ENCODE measurements at regions not wholly inside any gene's neighbourhood (a gene's known extent, or its start where the extent isn't known, plus 50 kb on each side); places are given as distances from the start of the nearest gene placed in this dataset.

DNA sequence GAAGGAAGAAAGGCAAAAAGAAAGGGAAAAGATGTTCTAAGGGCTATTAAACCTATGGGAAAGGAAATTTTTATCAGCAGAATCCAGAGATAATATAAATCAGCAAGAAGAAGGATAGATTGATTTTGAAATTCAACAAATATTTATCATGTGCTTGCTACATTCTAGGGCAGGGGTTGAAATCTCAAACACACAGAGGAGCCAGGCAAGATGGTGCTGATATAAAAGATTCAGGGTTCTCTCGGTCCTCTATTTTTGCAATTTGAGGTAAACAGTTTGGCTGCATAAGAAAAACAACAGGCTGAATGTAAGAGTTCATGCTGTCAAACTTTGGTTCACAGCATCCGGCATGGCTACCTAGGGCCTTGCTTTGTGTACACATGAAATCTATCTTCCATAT lies 109.6 kb upstream of the BMP2 start:
- no peak for DNase-seq

DNA sequence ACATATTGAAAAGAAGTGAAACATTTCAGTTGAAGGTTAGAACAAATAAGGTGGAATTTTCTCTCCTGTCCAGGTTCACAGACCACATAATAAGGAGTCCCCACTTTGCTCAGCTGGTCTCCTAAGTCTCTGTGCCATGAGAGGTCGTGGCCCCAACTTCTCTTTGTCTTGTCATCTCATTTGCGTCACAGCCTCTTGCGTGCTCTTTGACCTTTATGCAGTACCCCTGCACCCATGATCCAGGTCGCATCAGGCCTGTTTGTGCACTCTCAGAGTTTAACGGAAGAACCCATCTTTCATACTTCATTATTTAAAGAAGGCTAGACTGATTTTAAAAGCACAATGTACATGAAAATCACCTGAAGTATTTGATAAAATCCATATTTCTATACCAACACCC lies 110.4 kb upstream of the BMP2 start:
- no peak for DNase-seq

DNA sequence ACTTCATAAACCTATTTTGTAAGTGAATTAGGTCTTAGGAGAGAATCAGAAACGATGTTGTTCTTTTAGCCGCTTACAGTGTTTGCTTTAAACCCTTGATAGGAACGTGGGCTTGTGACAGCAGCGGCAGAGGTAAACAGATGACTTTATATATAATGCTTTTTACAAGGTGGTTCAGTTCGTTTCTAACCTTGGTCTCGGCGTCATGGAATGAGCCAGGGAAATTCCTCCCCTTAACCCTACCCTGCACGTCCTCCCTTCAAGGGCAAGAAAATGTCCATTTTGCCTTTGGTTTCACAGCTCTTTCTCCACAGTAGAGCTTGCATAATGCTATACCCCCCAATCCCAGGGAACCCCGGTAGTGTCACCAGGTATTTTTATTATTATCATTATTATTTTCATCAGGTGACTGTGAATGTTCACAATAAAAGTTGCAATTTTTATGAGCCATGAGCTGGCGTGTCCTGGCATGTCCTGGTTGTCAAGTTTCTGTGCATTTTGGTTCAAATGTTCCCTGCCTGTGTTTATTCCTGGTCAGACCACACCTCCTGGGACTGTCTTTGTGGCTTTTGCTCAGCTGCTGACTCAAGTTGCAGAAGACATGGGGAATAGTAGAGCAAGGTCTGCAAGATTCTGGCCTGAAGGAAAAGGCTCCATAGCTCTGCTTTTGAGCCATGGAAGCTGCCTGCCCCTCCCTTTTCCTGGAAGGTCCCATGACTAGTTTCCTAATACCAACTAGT lies 112.8 kb upstream of the BMP2 start:
- DNase-seq, result no peak

DNA sequence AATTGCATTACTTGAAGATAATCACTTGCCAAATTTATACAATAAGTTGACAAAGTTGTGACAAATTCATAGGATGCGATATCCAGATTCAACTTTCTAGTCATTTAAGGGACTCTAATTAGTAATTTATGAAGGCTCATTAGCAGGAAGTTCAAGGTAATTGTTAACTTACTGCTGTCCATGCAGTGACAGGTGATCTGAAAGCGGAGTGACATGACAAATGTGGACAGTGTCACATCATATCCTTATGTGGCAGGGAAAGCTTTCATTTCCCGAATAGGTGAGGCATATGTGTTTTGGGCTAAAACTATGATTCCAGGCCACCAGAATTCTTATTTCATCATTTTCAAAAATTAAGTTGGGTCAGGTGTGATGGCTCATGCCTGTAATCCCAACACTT lies 115.9 kb upstream of the BMP2 start:
- DNase-seq, result no peak

DNA sequence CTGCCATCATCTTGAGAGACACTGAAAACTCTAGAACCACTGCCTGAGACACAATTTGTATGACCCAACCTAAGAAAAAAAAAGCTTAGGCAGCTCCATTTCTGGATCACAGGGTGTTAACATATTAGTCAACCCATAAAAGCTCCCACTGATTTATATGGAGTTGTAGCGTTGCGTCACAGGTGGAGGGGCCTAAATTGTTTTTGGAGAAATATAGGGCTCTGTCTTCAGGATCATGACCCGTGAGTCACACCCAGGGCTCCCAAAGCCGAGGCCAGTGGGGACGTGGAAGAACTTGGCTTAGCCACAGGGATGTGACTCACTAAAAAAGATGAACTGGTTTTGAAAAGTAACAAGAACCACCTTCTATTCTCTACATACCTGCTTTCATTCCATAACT lies 116.5 kb upstream of the BMP2 start:
- no peak for DNase-seq

DNA sequence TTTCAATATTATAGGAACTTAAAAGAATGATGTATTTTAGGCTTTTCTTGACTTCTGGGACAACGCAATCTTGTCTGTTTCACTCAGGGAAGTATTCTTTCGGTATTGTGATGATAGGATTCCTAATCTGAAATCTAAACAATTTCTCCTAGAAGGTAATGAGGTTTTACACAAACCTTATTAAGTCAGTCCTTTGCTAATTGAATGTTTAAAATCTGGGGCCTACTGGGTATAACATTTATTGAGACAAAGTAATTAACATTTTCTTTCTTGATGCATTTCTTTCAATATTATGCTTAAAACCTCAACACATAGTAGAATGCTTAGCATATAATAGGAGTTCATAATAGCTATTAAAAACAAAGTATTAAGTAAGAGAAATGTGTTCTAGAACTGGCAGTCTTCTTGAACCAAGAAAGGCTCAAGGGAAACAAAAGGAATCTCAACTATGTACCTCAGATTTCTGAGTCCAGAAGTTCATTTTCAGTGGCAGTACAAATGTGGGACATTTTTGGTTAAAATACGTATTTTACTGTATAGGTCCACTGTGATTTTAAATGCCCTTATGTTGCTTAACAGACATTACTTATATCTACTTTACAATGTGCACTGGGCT lies 121.4 kb upstream of the BMP2 start:
- DNase-seq, result no peak

DNA sequence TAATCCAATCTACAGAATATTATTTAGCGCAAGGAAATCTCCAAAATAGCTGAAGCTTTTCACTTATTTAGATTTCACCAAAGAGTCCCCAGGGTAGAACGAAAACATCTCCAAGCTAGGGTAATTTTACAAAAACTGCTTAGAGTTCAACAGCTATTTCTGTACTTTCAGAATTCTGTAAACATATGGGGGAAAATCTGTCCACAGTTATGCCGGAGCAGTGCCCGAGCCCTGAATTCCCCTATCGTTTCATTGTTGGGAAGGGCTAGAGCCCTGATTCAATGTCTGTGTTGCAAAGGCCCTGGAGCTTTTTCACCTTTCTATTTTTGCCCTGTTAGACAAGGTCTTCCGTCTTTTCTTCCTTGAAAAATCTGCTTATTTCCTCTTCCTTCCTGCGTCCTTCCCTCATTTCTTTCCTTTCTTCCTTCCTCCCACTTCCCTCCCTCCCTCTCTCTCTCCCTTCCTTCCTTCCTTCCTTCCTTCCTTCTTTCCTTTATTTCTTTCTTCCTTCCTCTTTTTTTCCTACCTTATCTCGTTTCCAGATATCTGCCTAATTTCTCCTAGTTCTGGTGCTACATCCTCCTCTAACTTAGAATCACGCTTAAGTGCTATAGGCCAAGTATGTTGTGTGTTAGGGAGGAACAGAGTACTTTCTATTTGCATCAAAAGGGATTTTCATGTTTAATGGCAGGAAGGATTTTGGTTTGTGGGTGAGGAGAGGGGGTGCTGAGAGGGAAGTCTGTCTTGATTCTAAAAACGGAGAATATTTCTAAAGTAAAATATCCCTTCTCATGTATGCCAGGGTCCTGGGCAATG lies 122.5 kb upstream of the BMP2 start:
- DNase-seq, result no peak

DNA sequence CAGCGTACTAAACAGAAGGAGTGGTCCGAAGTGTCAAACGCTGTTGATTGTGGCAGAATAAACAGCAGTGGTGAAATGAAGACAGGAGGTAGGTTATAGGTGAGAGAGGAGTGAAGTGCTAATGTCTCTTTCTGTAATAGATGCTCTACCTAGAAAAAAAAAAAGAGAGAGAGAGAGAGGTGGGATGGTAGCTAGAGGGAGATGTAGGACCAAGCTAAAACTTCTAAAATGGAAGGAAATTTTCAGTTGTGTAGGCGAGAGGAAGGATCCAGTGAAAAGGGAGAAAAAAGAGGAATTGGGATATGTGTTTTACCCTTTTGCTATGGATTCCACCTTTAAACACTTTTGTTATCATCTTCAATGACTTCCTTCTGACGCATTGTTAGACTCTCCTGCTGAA lies 126.5 kb upstream of the BMP2 start:
- DNase-seq, result no peak

DNA sequence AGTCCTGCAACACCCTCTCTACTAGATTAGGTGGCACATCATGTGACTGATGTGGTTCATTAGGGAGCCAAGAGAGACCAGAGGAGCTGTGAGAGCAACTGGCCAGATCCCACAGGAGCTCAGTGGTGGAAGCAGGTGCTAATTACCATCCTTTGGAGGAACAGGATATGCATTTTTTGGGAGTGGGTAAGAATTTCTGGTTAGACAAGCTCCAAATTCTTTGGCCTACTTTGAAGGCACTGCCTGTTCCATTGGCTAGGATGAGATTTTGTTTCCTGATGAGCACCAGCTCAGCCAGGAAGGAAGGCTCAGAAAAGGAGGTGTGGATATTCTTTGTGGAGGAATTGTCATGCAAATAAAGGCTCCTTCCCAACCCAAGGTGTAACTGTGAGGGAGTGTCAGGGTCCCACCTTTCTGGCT lies 130.3 kb upstream of the BMP2 start:
- no peak for DNase-seq

DNA sequence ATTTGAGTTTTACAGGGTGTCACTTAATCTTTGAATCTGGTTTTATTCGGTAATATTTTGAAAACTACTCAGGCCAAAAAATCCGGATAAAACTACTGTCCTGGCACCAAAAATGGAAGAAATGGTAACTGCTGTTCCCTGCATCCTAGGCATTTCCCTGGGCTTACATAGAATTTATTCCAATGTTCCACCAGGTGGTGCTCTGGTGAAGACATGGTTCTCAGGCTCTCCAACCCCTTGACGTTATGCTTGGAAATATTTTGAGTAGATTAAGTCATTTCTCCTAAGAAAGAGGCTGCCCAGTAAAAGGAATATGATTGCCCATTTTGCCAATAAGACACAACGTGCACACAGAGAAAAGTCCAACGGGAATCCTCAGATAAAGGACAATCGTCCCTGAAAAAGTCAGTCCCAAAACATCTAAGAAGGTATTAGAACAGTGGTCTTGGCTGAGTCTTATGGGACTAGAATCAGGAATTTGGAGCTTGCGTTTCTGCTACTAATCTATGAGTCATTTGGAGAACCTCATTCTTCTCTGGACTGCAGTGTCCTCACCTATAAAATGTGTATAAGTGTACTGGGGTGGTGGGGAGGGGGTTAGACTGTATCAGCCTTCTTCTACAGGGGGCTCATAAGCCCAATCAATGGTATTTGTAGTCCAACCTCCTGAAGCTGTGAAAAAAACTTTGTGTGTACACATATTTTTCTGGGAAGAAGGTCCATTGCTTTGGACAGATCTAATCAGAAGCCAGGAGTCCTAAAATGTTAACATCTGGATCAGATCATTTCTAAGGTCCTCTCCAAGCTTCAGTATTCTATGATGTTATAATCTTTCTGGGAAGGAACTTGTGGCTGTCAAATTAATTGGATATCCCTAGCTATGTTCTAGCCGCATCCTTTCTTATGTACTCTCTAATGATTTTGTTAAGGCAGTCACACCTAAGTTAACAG lies 131.0 kb upstream of the BMP2 start:
- DNase-seq, result no peak

DNA sequence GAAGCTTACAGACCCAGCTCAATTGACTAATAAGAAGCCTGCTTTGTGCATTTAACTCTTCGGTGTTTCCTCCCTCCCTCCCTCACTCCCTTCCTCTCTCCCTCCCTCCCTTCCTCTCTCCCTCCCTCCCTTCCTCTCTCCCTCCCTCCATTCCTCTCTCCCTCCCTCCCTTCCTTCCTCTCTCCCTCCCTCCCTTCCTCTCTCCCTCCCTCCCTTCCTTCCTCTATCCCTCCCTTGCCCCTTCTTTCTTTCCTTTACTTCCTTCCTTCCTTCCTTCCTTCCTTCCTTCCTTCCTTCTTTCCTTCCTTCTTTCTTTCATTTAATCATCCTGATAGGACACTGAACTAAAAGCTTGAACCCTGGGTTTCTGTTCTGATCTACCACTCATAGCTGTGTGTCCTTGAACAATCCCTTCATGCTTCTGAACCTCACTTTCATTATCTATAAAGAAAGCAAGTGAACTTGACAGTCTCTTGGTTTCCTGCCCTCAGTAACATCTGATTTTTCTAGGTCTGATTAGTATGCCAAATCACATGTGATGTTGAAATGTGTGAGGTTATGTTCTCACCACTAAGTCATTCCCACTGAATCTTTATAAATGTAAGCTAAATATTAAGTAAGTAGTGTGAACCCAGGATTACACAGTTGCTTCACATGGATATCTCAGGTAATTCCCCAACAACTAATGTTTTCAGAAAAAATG lies 132.3 kb upstream of the BMP2 start:
- no peak for DNase-seq

DNA sequence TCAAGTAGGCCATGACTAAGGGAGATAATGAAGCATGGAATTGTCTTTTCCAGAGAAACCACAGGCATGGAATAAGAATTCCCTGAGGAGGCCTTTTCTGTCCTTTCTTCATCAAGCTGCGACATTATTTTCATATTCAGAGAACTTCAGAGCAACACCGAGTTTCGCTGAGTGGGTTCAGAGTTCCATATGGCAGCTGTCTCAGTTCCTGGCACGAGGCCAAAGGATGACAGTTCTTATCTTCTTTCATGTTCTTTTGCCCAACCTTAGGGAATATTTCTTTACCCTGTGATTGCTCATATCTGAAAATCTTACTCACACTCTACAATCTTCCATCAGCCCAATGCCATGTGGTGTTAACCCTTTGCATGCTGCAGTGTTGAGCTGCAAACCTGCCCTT lies 135.3 kb upstream of the BMP2 start:
- DNase-seq, result no peak

DNA sequence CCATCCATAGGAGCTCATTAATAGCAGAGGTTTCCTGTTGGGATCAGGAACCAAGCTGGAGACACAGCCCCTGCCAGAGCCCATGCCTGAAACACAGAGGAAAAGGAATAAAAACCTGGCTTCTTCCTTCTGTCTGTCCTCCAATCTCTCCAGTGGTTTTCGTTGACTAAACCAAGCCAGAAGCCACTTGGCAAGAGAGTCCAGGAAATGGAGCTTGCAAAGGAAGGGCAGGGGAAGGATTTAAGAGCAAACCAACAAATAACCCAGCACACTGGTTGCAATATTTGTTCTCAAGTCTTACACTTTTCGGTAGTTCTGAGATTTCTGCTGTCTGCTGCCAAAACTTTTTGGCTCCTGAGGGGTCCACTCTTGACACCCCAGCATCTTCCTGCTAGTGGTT lies 137.0 kb upstream of the BMP2 start:
- no peak for DNase-seq

DNA sequence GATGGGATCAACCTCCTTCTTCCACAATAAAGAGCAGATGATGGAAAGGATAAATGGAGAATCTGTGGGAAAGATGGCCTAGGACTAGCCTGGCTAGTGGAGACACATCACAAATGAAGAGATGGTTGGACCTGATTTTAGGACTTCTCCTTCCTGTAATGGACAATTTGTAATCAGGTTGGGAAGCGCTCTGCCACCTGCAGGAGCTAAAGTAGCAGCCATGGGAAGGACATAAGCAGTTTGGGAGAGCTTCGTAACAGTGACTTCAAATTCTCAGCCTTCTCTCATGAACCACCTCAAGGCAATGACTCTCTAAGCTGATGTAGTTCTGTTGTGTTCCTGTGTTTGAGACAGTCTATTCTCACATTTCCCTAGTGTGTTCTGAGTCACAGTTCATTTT lies 137.9 kb upstream of the BMP2 start:
- DNase-seq, result no peak

DNA sequence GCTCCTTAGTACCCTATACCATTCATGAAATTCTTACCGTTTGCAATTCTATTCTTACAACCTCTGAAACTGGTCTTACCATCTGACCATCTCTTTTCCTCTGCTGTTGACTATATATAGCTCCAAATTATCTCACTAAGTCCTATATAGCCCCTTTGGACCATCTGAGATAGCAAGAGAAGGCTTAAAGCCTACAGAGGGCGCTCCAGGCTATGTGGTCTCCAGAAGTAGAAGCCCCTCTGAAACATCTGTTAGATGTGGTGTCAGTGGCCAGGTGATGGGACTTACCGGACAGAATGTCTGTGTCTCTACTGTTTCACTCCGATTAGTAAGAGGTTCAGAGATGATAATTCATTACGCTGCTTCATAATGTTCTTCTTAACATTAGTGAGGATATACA lies 140.7 kb upstream of the BMP2 start:
- DNase-seq, result no peak

DNA sequence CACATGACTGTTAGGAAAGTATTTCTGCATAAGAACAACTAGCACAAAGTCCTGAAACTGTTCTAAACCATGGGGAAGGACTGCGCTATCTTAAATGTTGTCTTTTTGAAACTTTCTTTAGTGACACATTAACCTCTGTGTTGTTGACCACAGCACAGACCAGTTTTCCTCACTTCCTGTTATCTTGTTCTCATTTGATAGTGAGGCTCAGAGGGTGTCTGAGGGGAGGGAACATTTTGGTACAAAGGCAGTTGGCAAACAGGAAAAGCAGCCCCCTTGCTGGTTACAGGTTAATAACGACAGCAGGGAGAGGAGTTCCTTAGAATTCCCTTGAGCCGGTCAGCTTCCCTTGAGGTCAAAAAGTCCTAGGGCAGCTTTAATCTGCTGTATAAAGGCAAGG lies 143.5 kb upstream of the BMP2 start:
- DNase-seq, result no peak

DNA sequence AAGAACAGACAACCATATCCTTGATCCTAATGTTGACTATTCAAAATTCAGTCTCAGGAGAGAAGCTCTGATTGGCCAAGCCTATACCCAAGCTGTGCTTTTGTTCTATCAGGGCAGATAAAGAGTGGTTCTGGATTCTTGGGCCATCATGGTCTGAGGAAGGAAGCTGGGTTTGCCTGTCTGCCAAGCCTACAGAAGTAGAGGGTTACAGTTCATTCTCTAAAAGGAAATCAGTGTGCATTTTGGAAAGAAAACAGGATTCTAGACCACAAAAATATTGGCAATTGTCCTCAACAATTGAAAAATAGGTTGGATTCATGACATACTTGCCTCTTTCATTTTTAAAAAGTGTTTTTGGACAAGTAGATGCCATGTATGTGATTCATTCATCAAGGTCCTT lies 145.4 kb upstream of the BMP2 start:
- no peak for DNase-seq

DNA sequence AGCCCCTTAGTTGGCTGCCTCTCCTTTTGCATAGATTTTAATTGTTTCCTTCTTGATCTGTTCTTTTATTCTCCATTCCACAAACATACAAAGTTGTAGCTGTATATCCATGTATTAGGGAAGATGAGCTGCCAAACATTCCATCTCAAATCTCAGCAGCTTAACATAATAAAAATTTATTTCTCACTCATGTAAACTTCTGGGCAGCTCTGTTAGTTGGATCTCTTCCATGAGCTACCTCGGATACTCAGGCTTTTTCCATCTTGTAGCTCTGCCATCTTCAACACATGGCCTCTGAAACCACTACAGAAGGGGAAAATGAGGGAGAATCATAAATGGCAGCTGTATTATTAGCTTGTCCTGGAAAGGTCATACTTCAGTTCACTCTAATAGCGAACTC lies 149.4 kb upstream of the BMP2 start:
- DNase-seq, result no peak

DNA sequence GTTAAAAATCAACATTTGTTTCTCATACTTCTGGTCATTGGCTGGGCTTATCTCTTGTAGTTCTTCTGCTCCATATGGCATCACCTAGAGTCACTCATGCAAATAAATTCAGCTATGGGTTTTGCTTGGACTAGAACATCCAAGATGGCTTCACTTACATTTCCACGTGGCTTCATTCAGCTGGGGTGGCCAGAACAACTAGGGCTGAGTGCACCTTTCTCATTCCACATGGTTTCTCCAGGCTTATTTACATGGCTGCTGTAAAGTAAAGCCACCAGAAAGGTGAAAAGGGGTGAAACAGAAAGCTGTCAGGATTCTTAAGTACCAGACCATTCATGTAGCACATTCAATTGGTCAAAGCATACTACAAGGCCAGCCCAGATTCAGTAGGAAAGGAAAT lies 151.1 kb upstream of the BMP2 start:
- DNase-seq, result no peak

DNA sequence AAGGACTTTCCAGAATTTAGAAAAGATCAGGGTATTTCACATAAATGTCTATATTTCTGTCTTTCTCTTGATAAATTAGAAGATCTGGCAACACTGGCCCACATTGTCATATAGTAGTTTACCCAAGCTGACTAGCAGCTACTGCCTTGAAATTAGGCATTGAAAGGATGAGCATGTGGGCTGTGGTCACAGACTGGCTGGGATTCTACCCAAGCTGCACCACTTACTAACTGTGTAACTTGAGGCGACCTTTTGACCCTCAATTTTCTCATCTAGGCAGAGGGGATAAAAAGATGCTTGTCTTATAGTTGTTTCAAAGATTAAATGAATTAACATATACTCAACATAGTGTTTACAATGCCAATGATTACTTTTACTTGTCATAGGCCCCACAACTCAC lies 152.7 kb upstream of the BMP2 start:
- no peak for DNase-seq

DNA sequence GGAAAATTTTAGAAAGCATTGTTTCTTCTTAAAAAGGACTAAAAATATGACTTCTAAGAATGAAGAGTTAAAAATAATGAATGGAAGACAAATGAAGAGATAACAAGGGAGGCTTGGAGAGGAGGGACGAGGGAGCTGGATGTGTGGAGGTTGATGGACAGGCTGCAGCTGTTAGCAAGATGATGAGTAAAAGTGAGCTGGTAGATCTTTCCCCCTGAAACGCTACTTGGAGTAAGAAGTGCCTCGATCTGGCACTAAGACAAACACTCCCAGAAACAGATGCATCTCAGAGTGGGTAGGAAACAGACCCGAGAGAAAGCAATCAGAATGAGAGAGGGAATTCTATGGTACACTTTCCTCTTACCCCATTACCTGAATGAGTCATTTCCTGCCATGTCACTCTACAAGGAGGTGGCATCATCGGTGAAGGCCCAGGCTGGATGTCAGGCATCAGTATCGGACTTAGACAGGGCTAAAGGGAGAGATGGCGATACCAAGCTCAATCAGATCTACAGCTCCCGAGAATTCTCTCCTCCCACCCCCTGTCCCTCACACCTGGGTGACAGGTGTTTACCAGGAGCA lies 154.1 kb upstream of the BMP2 start:
- DNase-seq, result no peak

DNA sequence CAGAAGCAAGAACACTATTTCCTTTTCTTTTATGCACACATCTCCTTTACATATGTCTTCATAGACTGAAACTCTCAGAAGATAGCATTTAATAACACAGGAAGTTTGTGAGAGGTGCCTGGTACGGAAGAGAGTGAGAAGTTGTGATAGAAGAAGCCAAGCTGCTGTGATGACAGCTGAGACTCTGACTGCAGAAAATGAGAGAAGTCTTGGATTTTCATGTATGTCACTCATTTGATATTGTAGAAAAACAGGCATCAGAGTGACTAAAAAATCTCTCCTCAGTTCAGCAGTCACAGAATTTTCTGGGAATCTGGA lies 154.9 kb upstream of the BMP2 start:
- DNase-seq, result no peak
